MM.1S (cell line): ENCODE measurements at regions not wholly inside any gene's neighbourhood (a gene's known extent, or its start where the extent isn't known, plus 50 kb on each side); places are given as distances from the start of the nearest gene placed in this dataset.

Experiments used
- EZH2 ChIP-seq: fragments of 300-600 bp; sonication (generic); optimal IDR thresholded peaks from 2 replicates; pipeline ENCODE3; 2017; ENCODE audit warnings: low read depth, mild to moderate bottlenecking, antibody characterized with exemption, low read length, mixed read lengths
- TF ChIP-seq, protein P1 (sequence below): fragments of 300-600 bp; sonication (generic); IDR thresholded peaks from 2 replicates; pipeline ENCODE4 v1.5.1; 2016; ENCODE audit warnings: antibody characterized with exemption, low read length, mixed read lengths

DNA sequence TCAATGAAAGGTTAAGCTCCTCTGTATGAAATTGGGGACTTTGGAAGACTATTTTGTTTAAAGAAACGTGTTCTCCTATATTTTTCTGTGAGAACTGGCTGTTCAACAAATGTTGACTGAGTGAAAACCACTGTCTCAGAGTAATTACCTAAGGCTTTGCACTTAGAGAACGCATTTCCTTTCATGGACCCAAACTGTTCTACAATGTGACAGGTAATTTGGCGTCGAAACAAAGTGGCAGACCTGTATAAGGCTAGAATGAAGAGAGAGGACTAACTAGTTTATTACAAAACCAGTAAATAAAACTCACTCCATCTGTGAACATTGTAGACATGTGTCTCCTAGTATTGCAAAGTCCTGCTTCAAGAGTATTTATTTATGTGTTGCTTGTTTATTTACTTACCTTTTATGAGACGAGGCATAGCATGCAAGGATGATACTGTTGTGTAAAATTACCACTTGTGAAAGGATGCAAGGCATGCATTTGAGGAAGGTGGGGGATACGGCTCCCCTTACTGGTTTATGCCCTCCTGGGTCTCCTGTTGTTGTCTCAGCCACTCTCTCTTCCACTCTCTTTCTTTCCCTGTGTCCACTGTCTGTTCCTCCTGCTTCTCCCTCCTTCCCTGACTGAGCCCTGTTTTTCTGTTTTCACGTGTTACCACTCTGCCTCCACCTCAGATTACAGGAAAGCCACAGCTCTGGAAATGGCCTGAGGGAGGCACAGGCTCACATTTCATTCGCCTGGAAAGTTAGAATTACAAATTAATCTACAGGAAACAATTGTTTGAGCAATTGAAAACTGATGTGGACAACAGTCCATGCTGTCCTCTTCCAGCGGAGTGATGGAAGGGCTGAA, 444.0 kb upstream of the ZNF608 start:
- TF ChIP-seq, protein P1, sequence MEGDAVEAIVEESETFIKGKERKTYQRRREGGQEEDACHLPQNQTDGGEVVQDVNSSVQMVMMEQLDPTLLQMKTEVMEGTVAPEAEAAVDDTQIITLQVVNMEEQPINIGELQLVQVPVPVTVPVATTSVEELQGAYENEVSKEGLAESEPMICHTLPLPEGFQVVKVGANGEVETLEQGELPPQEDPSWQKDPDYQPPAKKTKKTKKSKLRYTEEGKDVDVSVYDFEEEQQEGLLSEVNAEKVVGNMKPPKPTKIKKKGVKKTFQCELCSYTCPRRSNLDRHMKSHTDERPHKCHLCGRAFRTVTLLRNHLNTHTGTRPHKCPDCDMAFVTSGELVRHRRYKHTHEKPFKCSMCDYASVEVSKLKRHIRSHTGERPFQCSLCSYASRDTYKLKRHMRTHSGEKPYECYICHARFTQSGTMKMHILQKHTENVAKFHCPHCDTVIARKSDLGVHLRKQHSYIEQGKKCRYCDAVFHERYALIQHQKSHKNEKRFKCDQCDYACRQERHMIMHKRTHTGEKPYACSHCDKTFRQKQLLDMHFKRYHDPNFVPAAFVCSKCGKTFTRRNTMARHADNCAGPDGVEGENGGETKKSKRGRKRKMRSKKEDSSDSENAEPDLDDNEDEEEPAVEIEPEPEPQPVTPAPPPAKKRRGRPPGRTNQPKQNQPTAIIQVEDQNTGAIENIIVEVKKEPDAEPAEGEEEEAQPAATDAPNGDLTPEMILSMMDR = no peak
- TF ChIP-seq EZH2 = no peak
